GM18868 (cell line): ENCODE measurements at regions not wholly inside any gene's neighbourhood (a gene's known extent, or its start where the extent isn't known, plus 50 kb on each side); places are given as distances from the start of the nearest gene placed in this dataset.
"Not testable (repeated sequence)": the region's sequence is repeated elsewhere in the genome, so short reads cannot be mapped to it uniquely, and the experiment has no call there.

ENCODE experiments used
- ATAC-seq: cut with Tn5 transposase; IDR thresholded peaks from one replicate; pipeline ENCODE4 v1.9.1; 2021; ENCODE audit warnings: mild to moderate bottlenecking, moderate library complexity; ENCODE audit not compliant: unreplicated experiment

- not testable (repeated sequence) for ATAC-seq
Measured at GRCh38 chr22:49698616-49699015, 129.1 kb downstream of the BRD1 start.

- ATAC-seq: no peak
Measured at GRCh38 chr22:49697047-49697446, 130.6 kb downstream of the BRD1 start.

GRCh38 chr22:49694462-49695260 is 133.0 kb downstream of the BRD1 start:
- ATAC-seq: no peak

GRCh38 chr22:49693848-49694247 is 133.8 kb downstream of the BRD1 start:
- no peak for ATAC-seq

- ATAC-seq: no peak
Measured at GRCh38 chr22:49693416-49693815, 134.3 kb downstream of the BRD1 start.

GRCh38 chr22:49692499-49693225 is 135.0 kb downstream of the BRD1 start:
- no peak for ATAC-seq

- no peak for ATAC-seq
Measured at GRCh38 chr22:49691256-49691655, 136.4 kb downstream of the BRD1 start.

GRCh38 chr22:49690454-49690853 is 137.2 kb downstream of the BRD1 start:
- ATAC-seq: no peak

GRCh38 chr22:49689858-49690257 is 137.8 kb downstream of the BRD1 start:
- no peak for ATAC-seq

GRCh38 chr22:49689255-49689770 is 138.4 kb downstream of the BRD1 start:
- no peak for ATAC-seq

- no peak for ATAC-seq
Measured at GRCh38 chr22:49688516-49689254, 139.0 kb downstream of the BRD1 start.

- ATAC-seq: no peak
Measured at GRCh38 chr22:49687786-49688515, 139.7 kb downstream of the BRD1 start.

GRCh38 chr22:49687333-49687732 is 140.3 kb downstream of the BRD1 start:
- no peak for ATAC-seq

- no peak for ATAC-seq
Measured at GRCh38 chr22:49686495-49687219, 141.0 kb downstream of the BRD1 start.

GRCh38 chr22:49685686-49686085 is 142.0 kb downstream of the BRD1 start:
- no peak for ATAC-seq

- no peak for ATAC-seq
Measured at GRCh38 chr22:49685116-49685515, 142.6 kb downstream of the BRD1 start.

- no peak for ATAC-seq
Measured at GRCh38 chr22:49683032-49683431, 144.6 kb downstream of the BRD1 start.

GRCh38 chr22:49680819-49681218 is 146.9 kb downstream of the BRD1 start:
- ATAC-seq: not testable (repeated sequence)

- ATAC-seq: no peak
Measured at GRCh38 chr22:49678842-49679170, 148.9 kb downstream of the BRD1 start.
